HCT116 (cell line): ENCODE measurements at regions not wholly inside any gene's neighbourhood (a gene's known extent, or its start where the extent isn't known, plus 50 kb on each side); places are given as distances from the start of the nearest gene placed in this dataset.

Experiments used
- CEBPB ChIP-seq: IDR thresholded peaks from 2 replicates; pipeline ENCODE4 v1.6.1; 2012; ENCODE audit warnings: low read depth
- EZH2 ChIP-seq: fragments of 200-600 bp; sonication (generic); IDR thresholded peaks from 2 replicates; pipeline ENCODE4 v1.6.1; 2017; ENCODE audit warnings: antibody characterized with exemption, mixed run types
- JUND ChIP-seq: IDR thresholded peaks from 2 replicates; pipeline ENCODE4 v1.6.1; 2012
- POLR2A ChIP-seq: IDR thresholded peaks from 2 replicates; pipeline ENCODE4 v1.7.0; 2011; ENCODE audit warnings: borderline replicate concordance; ENCODE audit not compliant: insufficient read depth, insufficient read length; ENCODE audit errors: extremely low read depth
- SIN3A ChIP-seq: IDR thresholded peaks from 2 replicates; pipeline ENCODE4 v1.6.1; 2012; ENCODE audit warnings: low read depth
- SP1 ChIP-seq: IDR thresholded peaks from 2 replicates; pipeline ENCODE4 v1.6.1; 2012; ENCODE audit warnings: low read depth
- SRF ChIP-seq: IDR thresholded peaks from 2 replicates; pipeline ENCODE4 v1.6.1; 2012; ENCODE audit warnings: low read depth
- TF ChIP-seq, protein P1 (sequence below), 3 experiments: fragments of 200-600 bp in 1 of 3; sonication (generic) in 1 of 3; IDR thresholded peaks in 2 of 3; conservative IDR thresholded peaks in 1 of 3; 2 replicates each; pipeline ENCODE4 v1.5.1; 2012 to 2017; ENCODE audit warnings: low read depth in 2 of 3, low read length in 2 of 3, antibody characterized with exemption in 1 of 3, borderline replicate concordance in 1 of 3, control low read depth in 1 of 3, mild to moderate bottlenecking in 1 of 3, mixed read lengths in 1 of 3, mixed run types in 1 of 3, moderate library complexity in 1 of 3; ENCODE audit not compliant: insufficient read depth in 1 of 3
- TF ChIP-seq, protein P2 (sequence below): IDR thresholded peaks from 2 replicates; pipeline ENCODE4 v1.6.1; 2011; ENCODE audit warnings: mild to moderate bottlenecking, low read length, moderate library complexity; ENCODE audit not compliant: insufficient replicate concordance; ENCODE audit errors: extremely low read depth

DNA sequence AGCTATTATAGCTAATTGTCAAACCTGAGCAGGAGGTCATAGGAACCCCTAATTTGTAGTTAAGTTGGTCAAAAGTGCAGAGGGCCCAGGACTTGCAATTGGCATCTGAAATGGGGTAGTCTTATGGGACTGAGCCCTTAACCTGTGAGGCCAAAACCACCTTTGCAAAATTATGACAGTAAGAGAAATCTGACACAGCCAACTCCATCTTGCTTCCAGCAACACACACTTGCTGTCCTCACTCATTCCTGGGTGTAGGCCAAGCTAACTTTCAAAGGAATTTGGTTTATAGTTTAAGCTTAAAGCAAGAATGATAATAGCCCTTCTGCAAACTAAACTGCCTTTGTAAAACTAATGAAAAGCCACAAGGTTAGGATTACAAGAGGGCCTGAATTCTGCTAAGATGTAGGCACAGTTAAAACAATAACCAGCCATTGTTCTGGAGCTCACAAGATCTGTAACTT is 57.6 kb upstream of the FRMD4B start:
- no peak for TF ChIP-seq CEBPB
- TF ChIP-seq, protein P1, sequence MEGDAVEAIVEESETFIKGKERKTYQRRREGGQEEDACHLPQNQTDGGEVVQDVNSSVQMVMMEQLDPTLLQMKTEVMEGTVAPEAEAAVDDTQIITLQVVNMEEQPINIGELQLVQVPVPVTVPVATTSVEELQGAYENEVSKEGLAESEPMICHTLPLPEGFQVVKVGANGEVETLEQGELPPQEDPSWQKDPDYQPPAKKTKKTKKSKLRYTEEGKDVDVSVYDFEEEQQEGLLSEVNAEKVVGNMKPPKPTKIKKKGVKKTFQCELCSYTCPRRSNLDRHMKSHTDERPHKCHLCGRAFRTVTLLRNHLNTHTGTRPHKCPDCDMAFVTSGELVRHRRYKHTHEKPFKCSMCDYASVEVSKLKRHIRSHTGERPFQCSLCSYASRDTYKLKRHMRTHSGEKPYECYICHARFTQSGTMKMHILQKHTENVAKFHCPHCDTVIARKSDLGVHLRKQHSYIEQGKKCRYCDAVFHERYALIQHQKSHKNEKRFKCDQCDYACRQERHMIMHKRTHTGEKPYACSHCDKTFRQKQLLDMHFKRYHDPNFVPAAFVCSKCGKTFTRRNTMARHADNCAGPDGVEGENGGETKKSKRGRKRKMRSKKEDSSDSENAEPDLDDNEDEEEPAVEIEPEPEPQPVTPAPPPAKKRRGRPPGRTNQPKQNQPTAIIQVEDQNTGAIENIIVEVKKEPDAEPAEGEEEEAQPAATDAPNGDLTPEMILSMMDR (IDR thresholded peaks at IDR 0.05 in 2 of 3, conservative IDR thresholded peaks at IDR 0.05 in 1 of 3; ENCODE audit: borderline replicate concordance in 1 of 3, insufficient read depth in 1 of 3, low read depth in 2 of 3, low read length in 2 of 3): no peak
- no peak for TF ChIP-seq SRF
- no peak for TF ChIP-seq EZH2
- no peak for TF ChIP-seq SP1
- TF ChIP-seq, protein P2, sequence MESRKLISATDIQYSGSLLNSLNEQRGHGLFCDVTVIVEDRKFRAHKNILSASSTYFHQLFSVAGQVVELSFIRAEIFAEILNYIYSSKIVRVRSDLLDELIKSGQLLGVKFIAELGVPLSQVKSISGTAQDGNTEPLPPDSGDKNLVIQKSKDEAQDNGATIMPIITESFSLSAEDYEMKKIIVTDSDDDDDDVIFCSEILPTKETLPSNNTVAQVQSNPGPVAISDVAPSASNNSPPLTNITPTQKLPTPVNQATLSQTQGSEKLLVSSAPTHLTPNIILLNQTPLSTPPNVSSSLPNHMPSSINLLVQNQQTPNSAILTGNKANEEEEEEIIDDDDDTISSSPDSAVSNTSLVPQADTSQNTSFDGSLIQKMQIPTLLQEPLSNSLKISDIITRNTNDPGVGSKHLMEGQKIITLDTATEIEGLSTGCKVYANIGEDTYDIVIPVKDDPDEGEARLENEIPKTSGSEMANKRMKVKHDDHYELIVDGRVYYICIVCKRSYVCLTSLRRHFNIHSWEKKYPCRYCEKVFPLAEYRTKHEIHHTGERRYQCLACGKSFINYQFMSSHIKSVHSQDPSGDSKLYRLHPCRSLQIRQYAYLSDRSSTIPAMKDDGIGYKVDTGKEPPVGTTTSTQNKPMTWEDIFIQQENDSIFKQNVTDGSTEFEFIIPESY: no peak
- TF ChIP-seq SIN3A: no peak
- TF ChIP-seq POLR2A: no peak
- no peak for TF ChIP-seq JUND
